ENCODE measurements at regions not wholly inside any gene's neighbourhood (a gene's known extent, or its start where the extent isn't known, plus 50 kb on each side); places are given as distances from the start of the nearest gene placed in this dataset.
A peak's percentile ranks its signal among the peaks of the same experiment; 100 is the strongest.

GRCh38 chr14:61609191-61609843 is 86.0 kb upstream of the HIF1A start:
- ChIA-PET CTCF (interaction anchor here (0.8 to 2.0 kb wide), 2 partner anchors 11 to 47 kb away, joined by 3 to 6 read pairs; no protein-coding TSS in a partner anchor), POLR2A (no interaction called here)
- peak overlapping the region; percentile 21 for H3K4me2 ChIP-seq
- no peak for TF ChIP-seq ATOH8 (CRISPR knock-in tag; IDR thresholded peaks at IDR 0.05; ENCODE audit: low read depth)
- H3K27ac ChIP-seq, result peak overlapping the region; percentile 8 to 60
- ATAC-seq, result peak in 1 of 2 experiments; percentile 65; a peak in 3 of 6 replicates
- DNase-seq (ENCODE audit: low read depth in 1 of 2, low spot score in 1 of 2), result no peak
- 0 out of 3 replicates have a peak, but pooled peaks cover 4% of the 10 kb centered on the region for H3K9me3 ChIP-seq
- peaks cover 22% of the 10 kb centered on the region for H3K4me1 ChIP-seq
- no peak overlapping the region for H3K4me3 ChIP-seq
- 67% methylated on average over 10 of the region's 10 CpGs for WGBS (ENCODE audit: missing lambda C conversion rate)
- FAIRE-seq, result no peak

- CTCF ChIA-PET, result interaction anchor here (0.8 kb wide), 1 partner anchor 10 kb away, joined by 3 read pairs; no protein-coding TSS in a partner anchor
Observed at GRCh38 chr14:61609884-61610283, 85.4 kb upstream of the HIF1A start.

GRCh38 chr14:61610900-61611299 is 84.4 kb upstream of the HIF1A start:
- Histone ChIP-seq H3K9me3 (no peaks in the 10 kb centered on the region), H3K4me1 (peaks cover 31% of the 10 kb centered on the region), H3K4me2 (no peak overlapping the region), H3K4me3 (no peak overlapping the region), H3K27ac (peak overlapping the region in 1 of 2 experiments; percentile 42; a peak in 2 of 6 replicates)
- 100% methylated on average over 2 of the region's 2 CpGs for WGBS (ENCODE audit: missing lambda C conversion rate)
- ChIA-PET POLR2A (interaction anchor here (1.0 kb wide), 1 partner anchor 84 kb away, joined by 3 read pairs; the partner anchor contains the start of gene HIF1A), CTCF (interaction anchor here (0.5 to 1.7 kb wide), 2 partner anchors 8 to 172 kb away, joined by 4 to 6 read pairs; no protein-coding TSS in a partner anchor)
- no peak for ATAC-seq
- no peak for DNase-seq (ENCODE audit: low read depth in 1 of 2, low spot score in 1 of 2)
- TF ChIP-seq NR3C1 (IDR thresholded peaks at IDR 0.05) (no peak), PHF8 (IDR thresholded peaks at IDR 0.05; ENCODE audit: borderline replicate concordance, low read depth) (no peak), ZFP36 (IDR thresholded peaks at IDR 0.05; ENCODE audit: borderline replicate concordance, partially characterized antibody) (no peak), ZNF302 (CRISPR knock-in tag; IDR thresholded peaks at IDR 0.05) (no peak), ELK1 (IDR thresholded peaks at IDR 0.05; ENCODE audit: low read depth, low read length) (no peak), ZSCAN20 (CRISPR knock-in tag; IDR thresholded peaks at IDR 0.05) (no peak), USF2 (IDR thresholded peaks at IDR 0.05) (no peak), POLR2A (IDR thresholded peaks at IDR 0.05; ENCODE audit: low read length) (no peak)
- FAIRE-seq, result no peak

More at GRCh38 chr14:61609884-61610283, 85.4 kb upstream of the HIF1A start:
- H3K4me1 ChIP-seq, result peaks cover 22% of the 10 kb centered on the region
- POLR2A ChIA-PET, result no interaction called here
- no peak for TF ChIP-seq SREBF2 (IDR thresholded peaks at IDR 0.05)
- no peak for TF ChIP-seq ESRRA (IDR thresholded peaks at IDR 0.05; ENCODE audit: borderline replicate concordance, low read length)
- TF ChIP-seq SMC3 (IDR thresholded peaks at IDR 0.05), result no peak
- TF ChIP-seq TFCP2L1 (CRISPR knock-in tag; IDR thresholded peaks at IDR 0.05), result no peak
- no peak for TF ChIP-seq CBX2 (IDR thresholded peaks at IDR 0.05; ENCODE audit: borderline replicate concordance, low read depth)
- TF ChIP-seq HEYL (CRISPR knock-in tag; IDR thresholded peaks at IDR 0.05), result no peak
- no peak for TF ChIP-seq RARB (CRISPR knock-in tag; IDR thresholded peaks at IDR 0.05)
- TF ChIP-seq HMGXB4 (CRISPR knock-in tag; IDR thresholded peaks at IDR 0.05; ENCODE audit: borderline replicate concordance), result no peak
- no peak for TF ChIP-seq POLR2A (IDR thresholded peaks at IDR 0.05; ENCODE audit: low read length)
- TF ChIP-seq RNF2 (IDR thresholded peaks at IDR 0.05; ENCODE audit: borderline replicate concordance, low read depth), result no peak
- TF ChIP-seq CEBPB (IDR thresholded peaks at IDR 0.05), result no peak
- no peak for TF ChIP-seq E2F6 (IDR thresholded peaks at IDR 0.05; ENCODE audit: borderline replicate concordance, low read depth)
- no peak for TF ChIP-seq CBX8 (IDR thresholded peaks at IDR 0.05)
- TF ChIP-seq MAX (IDR thresholded peaks at IDR 0.05), result no peak
- no peak for TF ChIP-seq ZFP36 (IDR thresholded peaks at IDR 0.05; ENCODE audit: borderline replicate concordance, partially characterized antibody)
- no peak for TF ChIP-seq FOSL2 (IDR thresholded peaks at IDR 0.05)
- TF ChIP-seq FOSL2 (CRISPR knock-in tag; IDR thresholded peaks at IDR 0.05), result no peak
- TF ChIP-seq EHF (CRISPR knock-in tag; IDR thresholded peaks at IDR 0.05), result no peak
- TF ChIP-seq ATOH8 (CRISPR knock-in tag; IDR thresholded peaks at IDR 0.05; ENCODE audit: low read depth), result no peak
- TF ChIP-seq NPAS2 (CRISPR knock-in tag; IDR thresholded peaks at IDR 0.05; ENCODE audit: borderline replicate concordance), result no peak
- ATAC-seq (no peak), FAIRE-seq (no peak), DNase-seq (ENCODE audit: low read depth in 1 of 2, low spot score in 1 of 2) (no peak)
- H3K4me3 ChIP-seq, result no peak overlapping the region
- peak overlapping the region in 1 of 2 experiments; percentile 60; a peak in 3 of 6 replicates for H3K27ac ChIP-seq
- 89% methylated on average over 5 of the region's 5 CpGs for WGBS (ENCODE audit: missing lambda C conversion rate)
- no peak overlapping the region; the same call in 2 of the 3 replicates for H3K4me2 ChIP-seq
- no peaks in the 10 kb centered on the region for H3K9me3 ChIP-seq

All from A549 (cell line).